ENCODE measurements at regions not wholly inside any gene's neighbourhood (a gene's known extent, or its start where the extent isn't known, plus 50 kb on each side); places are given as distances from the start of the nearest gene placed in this dataset.
A peak's percentile ranks its signal among the peaks of the same experiment; 100 is the strongest.

GRCh38 chr5:36521838-36522745 is 84.3 kb upstream of the SLC1A3 start:
- intact Hi-C loops (cut with DNase I; ENCODE audit: low total_unique reads) = no loop called here
- WGBS, 2 donors = 43 to 54% methylated on average over 10 of the region's 10 CpGs
- H3K4me3 ChIP-seq (ENCODE audit: low read depth, poor library complexity, severe bottlenecking) = no peak overlapping the region
- TF ChIP-seq, protein P1, sequence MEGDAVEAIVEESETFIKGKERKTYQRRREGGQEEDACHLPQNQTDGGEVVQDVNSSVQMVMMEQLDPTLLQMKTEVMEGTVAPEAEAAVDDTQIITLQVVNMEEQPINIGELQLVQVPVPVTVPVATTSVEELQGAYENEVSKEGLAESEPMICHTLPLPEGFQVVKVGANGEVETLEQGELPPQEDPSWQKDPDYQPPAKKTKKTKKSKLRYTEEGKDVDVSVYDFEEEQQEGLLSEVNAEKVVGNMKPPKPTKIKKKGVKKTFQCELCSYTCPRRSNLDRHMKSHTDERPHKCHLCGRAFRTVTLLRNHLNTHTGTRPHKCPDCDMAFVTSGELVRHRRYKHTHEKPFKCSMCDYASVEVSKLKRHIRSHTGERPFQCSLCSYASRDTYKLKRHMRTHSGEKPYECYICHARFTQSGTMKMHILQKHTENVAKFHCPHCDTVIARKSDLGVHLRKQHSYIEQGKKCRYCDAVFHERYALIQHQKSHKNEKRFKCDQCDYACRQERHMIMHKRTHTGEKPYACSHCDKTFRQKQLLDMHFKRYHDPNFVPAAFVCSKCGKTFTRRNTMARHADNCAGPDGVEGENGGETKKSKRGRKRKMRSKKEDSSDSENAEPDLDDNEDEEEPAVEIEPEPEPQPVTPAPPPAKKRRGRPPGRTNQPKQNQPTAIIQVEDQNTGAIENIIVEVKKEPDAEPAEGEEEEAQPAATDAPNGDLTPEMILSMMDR (IDR thresholded peaks at IDR 0.05) = no peak
- no peak for TF ChIP-seq POLR2A (IDR thresholded peaks at IDR 0.05)
- peak in 1 of 2 donors; percentile 46 for DNase-seq (ENCODE audit: low spot score in 2 of 2)

DNA sequence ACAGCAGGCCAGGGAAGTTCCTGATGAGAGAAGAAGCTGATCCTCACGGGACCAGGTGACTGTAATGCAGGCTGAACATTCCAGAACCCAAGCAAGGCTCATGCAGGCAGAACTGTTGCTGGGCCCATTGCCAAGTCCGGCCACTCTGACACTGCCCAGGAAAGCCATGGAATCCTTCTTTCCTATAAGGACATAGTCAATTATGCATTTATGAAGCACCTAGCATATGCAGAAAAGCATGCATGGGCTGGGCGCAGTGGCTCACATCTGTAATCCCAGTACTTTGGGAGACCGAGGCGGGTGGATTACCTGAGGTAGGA is 83.7 kb upstream of the SLC1A3 start:
- TF ChIP-seq POLR2A (IDR thresholded peaks at IDR 0.05) = no peak
- TF ChIP-seq, protein P1 (IDR thresholded peaks at IDR 0.05) = no peak
- 61 to 79% methylated on average over 5 of the region's 5 CpGs for WGBS, 2 donors
- intact Hi-C loops (cut with DNase I; ENCODE audit: low total_unique reads) = no loop called here
- DNase-seq (ENCODE audit: low spot score in 2 of 2) = no peak
- H3K4me3 ChIP-seq (ENCODE audit: low read depth, poor library complexity, severe bottlenecking) = no peak overlapping the region

- 65 to 68% methylated on average over 5 of the region's 5 CpGs for WGBS, 2 donors
- no peak overlapping the region for H3K4me3 ChIP-seq (ENCODE audit: low read depth, poor library complexity, severe bottlenecking)
- DNase-seq (ENCODE audit: low spot score in 2 of 2) = no peak
- intact Hi-C loops (cut with DNase I; ENCODE audit: low total_unique reads) = no loop called here
- no peak for TF ChIP-seq POLR2A (IDR thresholded peaks at IDR 0.05)
- TF ChIP-seq, protein P1 (IDR thresholded peaks at IDR 0.05) = no peak
Observed at GRCh38 chr5:36523450-36523849, 83.0 kb upstream of the SLC1A3 start.

DNA sequence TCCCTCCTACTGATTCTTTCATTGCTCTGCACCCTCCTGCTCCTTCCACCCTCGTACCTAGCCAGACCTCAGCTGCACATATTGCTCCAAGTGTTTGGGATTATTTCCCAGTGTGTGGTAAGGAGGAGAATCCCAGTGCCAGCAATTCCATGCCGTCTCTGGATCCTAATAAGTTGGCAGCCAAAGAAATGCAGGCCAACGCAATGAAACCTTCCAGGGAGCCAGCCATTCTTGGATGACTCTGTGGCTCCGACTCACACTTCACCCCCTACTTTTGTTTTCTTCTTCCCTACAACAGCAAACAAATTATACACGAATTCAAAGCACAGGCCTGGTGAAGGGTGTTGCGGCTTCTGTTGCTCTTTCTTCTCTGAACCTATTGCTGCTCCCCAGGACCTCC is 82.5 kb upstream of the SLC1A3 start:
- WGBS, 2 donors = 34 to 54% methylated on average over 6 of the region's 6 CpGs
- intact Hi-C loops (cut with DNase I; ENCODE audit: low total_unique reads) = no loop called here
- H3K4me3 ChIP-seq (ENCODE audit: low read depth, poor library complexity, severe bottlenecking) = no peak overlapping the region
- no peak for DNase-seq (ENCODE audit: low spot score in 2 of 2)
- TF ChIP-seq, protein P1 (IDR thresholded peaks at IDR 0.05) = no peak
- TF ChIP-seq POLR2A (IDR thresholded peaks at IDR 0.05) = no peak

DNA sequence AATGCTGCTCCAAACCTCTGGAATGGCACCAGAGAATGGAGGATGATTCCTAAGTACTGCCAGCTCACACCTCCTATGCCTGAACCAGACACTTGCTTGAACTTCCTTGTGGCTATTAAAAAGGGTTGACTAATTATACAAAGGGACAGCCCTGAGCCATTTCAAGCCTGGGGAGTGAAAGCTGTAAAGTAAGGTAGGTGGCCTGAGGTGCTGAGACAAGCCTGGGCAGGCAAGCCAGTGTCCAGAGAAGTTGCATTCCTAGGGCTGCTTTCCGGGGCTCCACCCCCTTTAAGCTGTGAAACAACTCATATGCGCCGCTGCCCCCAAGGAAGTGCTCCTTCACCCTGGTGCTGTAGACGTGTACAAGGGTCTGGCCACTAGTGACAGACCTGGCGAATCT is 79.9 kb upstream of the SLC1A3 start:
- TF ChIP-seq, protein P1 (IDR thresholded peaks at IDR 0.05) = no peak
- intact Hi-C loops (cut with DNase I; ENCODE audit: low total_unique reads) = no loop called here
- 94% methylated on average over 5 of the region's 5 CpGs for WGBS, 2 donors
- no peak for DNase-seq (ENCODE audit: low spot score in 2 of 2)
- no peak overlapping the region for H3K4me3 ChIP-seq (ENCODE audit: low read depth, poor library complexity, severe bottlenecking)

- H3K4me3 ChIP-seq (ENCODE audit: low read depth, poor library complexity, severe bottlenecking) = no peak overlapping the region
- intact Hi-C loops (cut with DNase I; ENCODE audit: low total_unique reads) = no loop called here
- no peak for DNase-seq (ENCODE audit: low spot score in 2 of 2)
- WGBS, 2 donors = 27 to 35% methylated on average over 6 of the region's 6 CpGs
- TF ChIP-seq, protein P1 (IDR thresholded peaks at IDR 0.05) = no peak
- no peak for TF ChIP-seq POLR2A (IDR thresholded peaks at IDR 0.05)
Observed at GRCh38 chr5:36528588-36528987, 77.8 kb upstream of the SLC1A3 start.

All from lower leg skin (tissue), 4 donors.